HepG2 (cell line): ENCODE measurements at regions not wholly inside any gene's neighbourhood (a gene's known extent, or its start where the extent isn't known, plus 50 kb on each side); places are given as distances from the start of the nearest gene placed in this dataset.

Experiments used
- ATAC-seq: fragments of 200-7000 bp; cut with Tn5 transposase; 3 replicates; pipeline ENCODE4 v1.9.1; 2020; ENCODE audit warnings: mild to moderate bottlenecking, moderate library complexity
- BruUV-seq: library from RNA; stranded (reverse); fragments of 400-500 nt; replicated peaks from 2 replicates; lab custom pipeline; 2021; lab: Mats Ljungman, UMichigan
- CTCF ChIA-PET: fragments of 300-600 bp; formaldehyde crosslinking; extraction: SDS; loops from one replicate; lab custom pipeline; 2021; ENCODE audit warnings: low total read pairs, inconsistent platforms, low intra/inter-chr PET ratio; lab: Yijun Ruan, JAX
- POLR2A ChIA-PET: fragments of 350-600 bp; sonication (Branson Sonifier 250); formaldehyde crosslinking; loops from one replicate; lab custom pipeline; 2020; ENCODE audit warnings: antibody characterized with exemption, inconsistent platforms; lab: Yijun Ruan, JAX
- DNase-seq: peaks from one replicate; pipeline ENCODE4 v3.0.0-alpha.2; 2015; ENCODE audit warnings: low spot score
- FAIRE-seq: peaks from 3 replicates; lab custom pipeline; 2011; peaks lifted over from hg19 to GRCh38; lab: Jason Lieb, UNC
- H2AFZ ChIP-seq: one replicate; pipeline ENCODE4 v1.6.1; 2011; ENCODE audit warnings: low read length, inconsistent platforms
- H3K27ac ChIP-seq: fragments of 300-600 bp; 3 replicates; pipeline ENCODE4 v1.8.0; 2011; ENCODE audit warnings: mixed run types, mild to moderate bottlenecking, mixed read lengths, low read length, inconsistent platforms; ENCODE audit not compliant: insufficient read depth; ENCODE audit errors: extremely low read length
- H3K27me3 ChIP-seq, 2 experiments: fragments of 200-600 bp in 1 of 2; 2 replicates in 1 of 2; 3 replicates in 1 of 2; pipeline versions ENCODE4 v1.6.0 to v1.8.0; 2011; ENCODE audit warnings: low read length in 2 of 2, mild to moderate bottlenecking in 2 of 2, moderate library complexity in 2 of 2, inconsistent platforms in 1 of 2; ENCODE audit not compliant: insufficient read depth in 2 of 2, control insufficient read depth in 1 of 2
- H3K36me3 ChIP-seq, 2 experiments: fragments of 200-600 bp in 1 of 2; replicated peaks in 1 of 2; 2 replicates in 1 of 2; 3 replicates in 1 of 2; pipeline versions ENCODE4 v1.5.1 to v1.8.0; 2011; ENCODE audit warnings: low read length in 2 of 2, inconsistent platforms in 1 of 2; ENCODE audit not compliant: insufficient read depth in 2 of 2, control insufficient read depth in 1 of 2
- H3K4me1 ChIP-seq: 2 replicates; pipeline ENCODE4 v1.5.1; 2012; ENCODE audit warnings: low read length, inconsistent platforms; ENCODE audit not compliant: insufficient read depth
- H3K4me2 ChIP-seq: 2 replicates; pipeline ENCODE4 v1.6.0; 2011; ENCODE audit warnings: low read depth, low read length, inconsistent platforms
- H3K4me3 ChIP-seq, 3 experiments: fragments of 200-600 bp in 1 of 3; sonication (generic), shearing (Covaris generic) in 1 of 3; replicated peaks in 1 of 3; 2 replicates each; pipeline ENCODE4 v1.5.1; 2011 to 2016; ENCODE audit warnings: low read length in 3 of 3, inconsistent platforms in 2 of 3, low read depth in 2 of 3, mild to moderate bottlenecking in 2 of 3, control low read depth in 1 of 3, mixed read lengths in 1 of 3; ENCODE audit not compliant: insufficient read depth in 1 of 3
- H3K79me2 ChIP-seq: one replicate; pipeline ENCODE4 v1.6.1; 2011; ENCODE audit warnings: low read length, inconsistent platforms; ENCODE audit not compliant: insufficient read depth
- H3K9ac ChIP-seq: 2 replicates; pipeline ENCODE4 v1.6.0; 2011; ENCODE audit warnings: mild to moderate bottlenecking, low read depth, low read length, inconsistent platforms; ENCODE audit not compliant: insufficient read depth
- H3K9me3 ChIP-seq: 2 replicates; pipeline ENCODE4 v1.5.1; 2012; ENCODE audit warnings: mild to moderate bottlenecking, low read length
- H4K20me1 ChIP-seq: 2 replicates; pipeline ENCODE4 v1.6.0; 2011; ENCODE audit warnings: inconsistent platforms, mild to moderate bottlenecking, low read length, moderate library complexity; ENCODE audit not compliant: insufficient read depth
- AFF4 ChIP-seq: sonication (generic); formaldehyde crosslinking; IDR thresholded peaks from 2 replicates; pipeline ENCODE4 v1.4.0; 2020; ENCODE audit warnings: missing genetic modification reagents
- ATF7-NPFF ChIP-seq: sonication (generic); formaldehyde crosslinking; IDR thresholded peaks from 2 replicates; pipeline ENCODE4 v1.8.1; 2023; ENCODE audit warnings: mild to moderate bottlenecking, low read depth, missing genetic modification reagents, moderate library complexity
- MAFF ChIP-seq: IDR thresholded peaks from 2 replicates; pipeline ENCODE4 v1.6.1; 2011; ENCODE audit warnings: low read depth, low read length, improper control_type of control experiment
- MAFK ChIP-seq, 2 experiments: IDR thresholded peaks in 1 of 2; conservative IDR thresholded peaks in 1 of 2; 2 replicates each; pipeline ENCODE4 v1.6.1; 2011; ENCODE audit warnings: improper control_type of control experiment in 2 of 2, low read length in 2 of 2
- MYC ChIP-seq: sonication (generic); formaldehyde crosslinking; IDR thresholded peaks from 2 replicates; pipeline ENCODE4 v1.9.0; 2021; ENCODE audit warnings: missing genetic modification reagents, borderline replicate concordance
- RELA ChIP-seq: sonication (generic); formaldehyde crosslinking; IDR thresholded peaks from 2 replicates; pipeline ENCODE4 v1.4.0; 2020; ENCODE audit warnings: missing genetic modification reagents
- TFDP1 ChIP-seq: IDR thresholded peaks from 2 replicates; pipeline ENCODE4 v1.6.1; 2016; ENCODE audit warnings: missing compliant biosample characterization, missing genetic modification reagents, borderline replicate concordance
- TSC22D2 ChIP-seq: sonication (generic); formaldehyde crosslinking; IDR thresholded peaks from 2 replicates; pipeline ENCODE4 v1.5.1; 2020; ENCODE audit warnings: missing genetic modification reagents, mild to moderate bottlenecking, borderline replicate concordance
- ZKSCAN1 ChIP-seq: fragments of 150-350 bp; IDR thresholded peaks from 2 replicates; pipeline ENCODE4 v1.6.1; 2014; ENCODE audit warnings: low read length
- ZNF143 ChIP-seq: sonication (generic); formaldehyde crosslinking; IDR thresholded peaks from 2 replicates; pipeline ENCODE4 v1.4.0; 2020; ENCODE audit warnings: missing genetic modification reagents
- ZNF331 ChIP-seq: sonication (generic); formaldehyde crosslinking; IDR thresholded peaks from 2 replicates; pipeline ENCODE4 v1.4.0; 2020; ENCODE audit warnings: missing genetic modification reagents
- ZNF34 ChIP-seq: sonication (generic); formaldehyde crosslinking; IDR thresholded peaks from 2 replicates; pipeline ENCODE4 v1.4.0; 2020; ENCODE audit warnings: mild to moderate bottlenecking, missing genetic modification reagents, borderline replicate concordance
- ZNF572 ChIP-seq: sonication (generic); formaldehyde crosslinking; IDR thresholded peaks from 2 replicates; pipeline ENCODE4 v1.5.1; 2020; ENCODE audit warnings: mild to moderate bottlenecking, missing genetic modification reagents
- ZNF605 ChIP-seq: sonication (generic); formaldehyde crosslinking; IDR thresholded peaks from 2 replicates; pipeline ENCODE4 v1.8.0; 2022; ENCODE audit warnings: mild to moderate bottlenecking, missing genetic modification reagents
- WGBS: methylation state at CpG from one replicate; pipeline ENCODE4 v1.1.6; 2017; ENCODE audit warnings: low lambda C conversion rate; 5-methylcytosine and 5-hydroxymethylcytosine counted together
- in situ Hi-C: cut with HindIII; loops from 2 replicates; pipeline ENCODE4 v1.10.0; 2017; ENCODE audit warnings: low pct_unique_long_range_greater_than_20kb; ENCODE audit not compliant: extremely low pct_ligation_motif_present
- intact Hi-C: fragments of 100-400 bp; cut with micrococcal nuclease; formaldehyde crosslinking; loops from one replicate; pipeline ENCODE4 v1.10.0; 2022; ENCODE audit not compliant: unreplicated experiment
- TF ChIP-seq, protein P1 (sequence below): sonication (generic); formaldehyde crosslinking; IDR thresholded peaks from 2 replicates; pipeline ENCODE4 v1.5.1; 2020; ENCODE audit warnings: missing genetic modification reagents, mild to moderate bottlenecking, borderline replicate concordance
- TF ChIP-seq, protein P2 (sequence below): sonication (generic); formaldehyde crosslinking; IDR thresholded peaks from 2 replicates; pipeline ENCODE4 v1.4.0; 2020; ENCODE audit warnings: missing genetic modification reagents

DNA sequence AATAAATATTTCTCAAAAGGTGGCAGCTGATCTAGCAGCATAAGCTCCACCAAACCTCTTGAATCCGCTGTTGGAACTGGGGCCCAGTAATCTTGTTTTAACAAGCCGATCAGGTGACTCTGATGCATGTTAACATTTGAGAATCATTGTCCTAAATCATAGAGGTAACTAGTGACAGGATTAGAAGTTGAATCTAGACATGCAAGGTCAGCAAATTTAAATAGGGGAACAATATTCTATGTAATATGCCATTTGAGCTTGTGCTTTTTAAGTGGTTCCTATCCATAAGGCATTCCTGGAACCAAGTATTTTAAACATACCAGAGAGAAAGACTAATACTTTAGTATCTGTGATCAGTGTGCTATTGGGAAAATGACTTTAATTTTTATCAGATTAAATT, 412.8 kb downstream of the PYDC2 start:
- no peak overlapping the region for H3K27ac ChIP-seq
- no peaks in the 10 kb centered on the region for H3K79me2 ChIP-seq
- in situ Hi-C loops, result no loop called here
- ATAC-seq (no peak), DNase-seq (no peak), FAIRE-seq (no peak)
- H4K20me1 ChIP-seq, result no peaks in the 10 kb centered on the region
- no peak overlapping the region for H3K4me2 ChIP-seq
- H3K4me1 ChIP-seq, result no peaks in the 10 kb centered on the region
- H2AFZ ChIP-seq, result no peak overlapping the region
- no peak overlapping the region for H3K4me3 ChIP-seq
- WGBS, result 0% methylated on average over 2 of the region's 2 CpGs
- no peaks in the 10 kb centered on the region for H3K36me3 ChIP-seq
- TF ChIP-seq RELA (CRISPR knock-in tag) (no peak), MAFF (peak; percentile 95), TFDP1 (CRISPR knock-in tag) (no peak), ZNF34 (CRISPR knock-in tag) (no peak), AFF4 (CRISPR knock-in tag) (no peak), ATF7-NPFF (CRISPR knock-in tag) (no peak), MAFK (conservative IDR thresholded peaks at IDR 0.05 in 1 of 2, IDR thresholded peaks at IDR 0.05 in 1 of 2; ENCODE audit: low read length in 2 of 2) (peak; percentile 93 to 98), TSC22D2 (CRISPR knock-in tag) (no peak), ZNF143 (no peak), ZNF605 (no peak), ZKSCAN1 (no peak), ZNF572 (CRISPR knock-in tag) (no peak), MYC (no peak), ZNF331 (CRISPR knock-in tag) (no peak)
- TF ChIP-seq, protein P1, sequence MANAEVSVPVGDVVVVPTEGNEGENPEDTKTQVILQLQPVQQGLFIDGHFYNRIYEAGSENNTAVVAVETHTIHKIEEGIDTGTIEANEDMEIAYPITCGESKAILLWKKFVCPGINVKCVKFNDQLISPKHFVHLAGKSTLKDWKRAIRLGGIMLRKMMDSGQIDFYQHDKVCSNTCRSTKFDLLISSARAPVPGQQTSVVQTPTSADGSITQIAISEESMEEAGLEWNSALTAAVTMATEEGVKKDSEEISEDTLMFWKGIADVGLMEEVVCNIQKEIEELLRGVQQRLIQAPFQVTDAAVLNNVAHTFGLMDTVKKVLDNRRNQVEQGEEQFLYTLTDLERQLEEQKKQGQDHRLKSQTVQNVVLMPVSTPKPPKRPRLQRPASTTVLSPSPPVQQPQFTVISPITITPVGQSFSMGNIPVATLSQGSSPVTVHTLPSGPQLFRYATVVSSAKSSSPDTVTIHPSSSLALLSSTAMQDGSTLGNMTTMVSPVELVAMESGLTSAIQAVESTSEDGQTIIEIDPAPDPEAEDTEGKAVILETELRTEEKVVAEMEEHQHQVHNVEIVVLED (CRISPR knock-in tag), result no peak
- TF ChIP-seq, protein P2, sequence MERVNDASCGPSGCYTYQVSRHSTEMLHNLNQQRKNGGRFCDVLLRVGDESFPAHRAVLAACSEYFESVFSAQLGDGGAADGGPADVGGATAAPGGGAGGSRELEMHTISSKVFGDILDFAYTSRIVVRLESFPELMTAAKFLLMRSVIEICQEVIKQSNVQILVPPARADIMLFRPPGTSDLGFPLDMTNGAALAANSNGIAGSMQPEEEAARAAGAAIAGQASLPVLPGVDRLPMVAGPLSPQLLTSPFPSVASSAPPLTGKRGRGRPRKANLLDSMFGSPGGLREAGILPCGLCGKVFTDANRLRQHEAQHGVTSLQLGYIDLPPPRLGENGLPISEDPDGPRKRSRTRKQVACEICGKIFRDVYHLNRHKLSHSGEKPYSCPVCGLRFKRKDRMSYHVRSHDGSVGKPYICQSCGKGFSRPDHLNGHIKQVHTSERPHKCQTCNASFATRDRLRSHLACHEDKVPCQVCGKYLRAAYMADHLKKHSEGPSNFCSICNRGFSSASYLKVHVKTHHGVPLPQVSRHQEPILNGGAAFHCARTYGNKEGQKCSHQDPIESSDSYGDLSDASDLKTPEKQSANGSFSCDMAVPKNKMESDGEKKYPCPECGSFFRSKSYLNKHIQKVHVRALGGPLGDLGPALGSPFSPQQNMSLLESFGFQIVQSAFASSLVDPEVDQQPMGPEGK (CRISPR knock-in tag), result no peak
- H3K9me3 ChIP-seq, result no peaks in the 10 kb centered on the region
- POLR2A ChIA-PET, result no interaction called here
- no peak overlapping the region for H3K9ac ChIP-seq
- intact Hi-C loops, result no loop called here
- no TSS peak for BruUV-seq
- no peaks in the 10 kb centered on the region for H3K27me3 ChIP-seq
- CTCF ChIA-PET, result no interaction called here
